ENCODE measurements at regions not wholly inside any gene's neighbourhood (a gene's known extent, or its start where the extent isn't known, plus 50 kb on each side); places are given as distances from the start of the nearest gene placed in this dataset.

DNA sequence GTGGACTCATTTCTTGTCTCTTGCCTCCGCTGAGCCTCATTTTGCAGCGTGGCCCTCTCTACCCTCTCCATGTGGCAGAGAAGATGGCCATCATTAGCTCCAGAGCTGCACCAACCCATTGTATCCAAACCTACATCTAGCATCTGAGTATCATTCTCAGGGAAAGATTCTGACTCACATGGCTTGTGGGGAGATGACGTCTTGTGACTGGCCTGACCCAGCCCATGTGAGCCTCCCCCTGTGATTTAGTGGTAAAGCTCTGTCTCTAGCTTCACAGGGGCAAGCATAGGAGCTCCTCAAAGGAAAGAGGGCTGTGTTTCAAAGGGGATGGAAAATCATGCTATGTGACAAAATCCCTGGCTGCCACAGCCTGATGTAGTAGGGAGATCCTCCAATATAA is 87.4 kb upstream of the RBMS1 start:
- TF ChIP-seq, protein P1, sequence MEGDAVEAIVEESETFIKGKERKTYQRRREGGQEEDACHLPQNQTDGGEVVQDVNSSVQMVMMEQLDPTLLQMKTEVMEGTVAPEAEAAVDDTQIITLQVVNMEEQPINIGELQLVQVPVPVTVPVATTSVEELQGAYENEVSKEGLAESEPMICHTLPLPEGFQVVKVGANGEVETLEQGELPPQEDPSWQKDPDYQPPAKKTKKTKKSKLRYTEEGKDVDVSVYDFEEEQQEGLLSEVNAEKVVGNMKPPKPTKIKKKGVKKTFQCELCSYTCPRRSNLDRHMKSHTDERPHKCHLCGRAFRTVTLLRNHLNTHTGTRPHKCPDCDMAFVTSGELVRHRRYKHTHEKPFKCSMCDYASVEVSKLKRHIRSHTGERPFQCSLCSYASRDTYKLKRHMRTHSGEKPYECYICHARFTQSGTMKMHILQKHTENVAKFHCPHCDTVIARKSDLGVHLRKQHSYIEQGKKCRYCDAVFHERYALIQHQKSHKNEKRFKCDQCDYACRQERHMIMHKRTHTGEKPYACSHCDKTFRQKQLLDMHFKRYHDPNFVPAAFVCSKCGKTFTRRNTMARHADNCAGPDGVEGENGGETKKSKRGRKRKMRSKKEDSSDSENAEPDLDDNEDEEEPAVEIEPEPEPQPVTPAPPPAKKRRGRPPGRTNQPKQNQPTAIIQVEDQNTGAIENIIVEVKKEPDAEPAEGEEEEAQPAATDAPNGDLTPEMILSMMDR (IDR thresholded peaks at IDR 0.05; ENCODE audit: insufficient read depth, low read length, poor library complexity, severe bottlenecking) = no peak
- DNase-seq (ENCODE audit: extremely low read depth, insufficient read length) = no peak
- no peaks in the 10 kb centered on the region; the same call in 1 of the 2 replicates for H3K27me3 ChIP-seq (replicated peaks; ENCODE audit: control insufficient read depth, insufficient read depth, low read length)
- no peaks in the 10 kb centered on the region for H3K36me3 ChIP-seq (ENCODE audit: control insufficient read depth, insufficient read depth, low read length)
- H3K4me3 ChIP-seq (replicated peaks; ENCODE audit: low read depth, low read length) = no peak overlapping the region

DNA sequence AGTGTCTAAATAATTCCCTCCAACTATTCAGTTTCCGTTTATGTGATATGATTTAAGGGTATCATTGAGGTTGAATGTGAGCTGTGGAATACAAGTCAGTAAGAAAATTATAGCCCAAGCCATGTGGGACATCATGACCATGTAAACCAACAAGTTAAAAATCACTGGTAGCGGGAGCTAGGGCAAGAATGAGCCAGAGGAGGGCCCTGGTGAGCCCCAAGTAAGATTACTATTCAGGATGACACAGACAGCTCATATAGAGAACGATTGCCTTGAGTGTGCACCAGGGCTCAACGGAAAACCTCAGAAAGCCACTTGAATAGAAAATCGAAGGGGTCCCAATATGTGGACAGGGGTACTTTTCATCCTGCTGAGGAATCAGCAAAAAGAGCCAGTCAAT is 87.8 kb upstream of the RBMS1 start:
- Histone ChIP-seq H3K36me3 (ENCODE audit: control insufficient read depth, insufficient read depth, low read length) (no peaks in the 10 kb centered on the region), H3K4me3 (replicated peaks; ENCODE audit: low read depth, low read length) (no peak overlapping the region), H3K27me3 (replicated peaks; ENCODE audit: control insufficient read depth, insufficient read depth, low read length) (no peaks in the 10 kb centered on the region; the same call in 1 of the 2 replicates)
- TF ChIP-seq, protein P1 (IDR thresholded peaks at IDR 0.05; ENCODE audit: insufficient read depth, low read length, poor library complexity, severe bottlenecking) = peak; percentile 22
- DNase-seq (ENCODE audit: extremely low read depth, insufficient read length) = no peak

DNA sequence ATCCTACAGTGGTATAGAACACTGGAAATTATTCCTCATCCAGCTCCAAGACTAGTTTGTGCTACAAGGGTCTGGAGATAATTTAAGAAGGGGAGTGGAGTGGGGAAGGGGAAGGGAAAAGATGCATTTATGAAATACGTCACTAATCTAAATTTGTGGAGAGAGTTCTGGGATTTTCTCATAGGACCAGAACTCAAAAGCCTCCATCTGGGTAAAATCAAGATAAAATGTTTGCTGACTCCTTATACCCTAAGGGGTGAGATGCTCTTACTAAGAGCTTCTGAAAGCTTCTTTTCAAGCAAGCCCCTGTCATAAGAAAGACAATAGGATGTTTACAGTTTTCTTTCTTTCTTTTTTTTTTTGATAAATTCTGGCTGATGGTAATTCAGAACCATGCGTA is 88.5 kb upstream of the RBMS1 start:
- Histone ChIP-seq H3K4me3 (replicated peaks; ENCODE audit: low read depth, low read length) (no peak overlapping the region), H3K36me3 (ENCODE audit: control insufficient read depth, insufficient read depth, low read length) (no peaks in the 10 kb centered on the region), H3K27me3 (replicated peaks; ENCODE audit: control insufficient read depth, insufficient read depth, low read length) (no peaks in the 10 kb centered on the region; the same call in 1 of the 2 replicates)
- no peak for DNase-seq (ENCODE audit: extremely low read depth, insufficient read length)
- TF ChIP-seq, protein P1 (IDR thresholded peaks at IDR 0.05; ENCODE audit: insufficient read depth, low read length, poor library complexity, severe bottlenecking) = no peak

DNA sequence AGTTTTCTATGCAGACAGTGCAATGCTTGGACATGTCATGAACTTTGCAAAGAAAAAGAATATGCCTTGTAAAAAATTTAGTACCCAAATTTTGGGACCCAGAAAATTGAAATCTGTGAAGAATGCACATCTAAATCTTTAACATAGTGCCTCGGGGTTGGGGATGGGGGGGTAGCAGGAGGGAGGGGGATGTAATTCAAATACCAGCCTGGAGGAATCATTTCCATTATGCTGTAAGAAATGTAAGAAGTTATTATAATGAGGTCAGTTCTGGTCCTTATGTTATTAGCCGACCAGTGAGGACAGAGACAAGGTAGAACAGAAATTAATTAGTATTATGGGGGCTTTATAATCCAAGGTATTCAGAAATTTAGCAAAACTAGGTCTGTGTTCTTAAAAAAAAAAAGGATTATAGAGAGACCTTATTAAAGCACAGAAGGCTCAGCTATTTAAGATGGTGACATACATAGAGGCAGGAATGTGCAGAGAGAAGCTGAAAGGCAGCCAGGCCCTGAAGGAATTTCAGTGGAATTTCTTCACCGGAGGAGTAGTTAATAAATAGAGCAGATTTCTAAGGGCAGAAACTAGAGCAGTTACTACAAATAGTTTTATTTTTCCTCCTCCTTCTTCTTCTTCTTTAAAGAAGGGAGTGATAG is 89.0 kb upstream of the RBMS1 start:
- Histone ChIP-seq H3K27me3 (replicated peaks; ENCODE audit: control insufficient read depth, insufficient read depth, low read length) (no peaks in the 10 kb centered on the region; the same call in 1 of the 2 replicates), H3K4me3 (replicated peaks; ENCODE audit: low read depth, low read length) (no peak overlapping the region), H3K36me3 (ENCODE audit: control insufficient read depth, insufficient read depth, low read length) (no peaks in the 10 kb centered on the region)
- TF ChIP-seq, protein P1 (IDR thresholded peaks at IDR 0.05; ENCODE audit: insufficient read depth, low read length, poor library complexity, severe bottlenecking) = no peak
- no peak for DNase-seq (ENCODE audit: extremely low read depth, insufficient read length)

DNA sequence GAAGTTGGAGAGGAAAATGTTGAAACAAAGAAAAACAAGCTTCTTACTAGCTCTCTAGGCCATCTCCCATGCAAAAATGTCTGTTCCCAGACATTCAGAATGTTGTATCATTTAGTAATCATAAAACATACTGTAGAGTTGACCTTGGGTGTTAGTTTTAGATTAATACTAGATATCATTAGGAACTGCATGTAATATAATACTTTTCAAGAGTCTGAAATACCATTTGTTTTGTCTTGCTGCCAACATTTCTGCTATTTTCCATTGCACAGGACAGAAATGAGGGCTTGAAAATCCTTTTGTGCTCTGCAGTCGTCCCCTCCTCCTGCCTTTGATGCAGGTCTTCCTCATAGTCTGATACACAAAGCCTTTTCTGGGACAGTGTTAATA is 89.5 kb upstream of the RBMS1 start:
- no peaks in the 10 kb centered on the region; the same call in 1 of the 2 replicates for H3K27me3 ChIP-seq (replicated peaks; ENCODE audit: control insufficient read depth, insufficient read depth, low read length)
- DNase-seq (ENCODE audit: extremely low read depth, insufficient read length) = no peak
- no peaks in the 10 kb centered on the region for H3K36me3 ChIP-seq (ENCODE audit: control insufficient read depth, insufficient read depth, low read length)
- no peak overlapping the region for H3K4me3 ChIP-seq (replicated peaks; ENCODE audit: low read depth, low read length)
- TF ChIP-seq, protein P1 (IDR thresholded peaks at IDR 0.05; ENCODE audit: insufficient read depth, low read length, poor library complexity, severe bottlenecking) = no peak
